ENCODE measurements at regions not wholly inside any gene's neighbourhood (a gene's known extent, or its start where the extent isn't known, plus 50 kb on each side); places are given as distances from the start of the nearest gene placed in this dataset.

DNA sequence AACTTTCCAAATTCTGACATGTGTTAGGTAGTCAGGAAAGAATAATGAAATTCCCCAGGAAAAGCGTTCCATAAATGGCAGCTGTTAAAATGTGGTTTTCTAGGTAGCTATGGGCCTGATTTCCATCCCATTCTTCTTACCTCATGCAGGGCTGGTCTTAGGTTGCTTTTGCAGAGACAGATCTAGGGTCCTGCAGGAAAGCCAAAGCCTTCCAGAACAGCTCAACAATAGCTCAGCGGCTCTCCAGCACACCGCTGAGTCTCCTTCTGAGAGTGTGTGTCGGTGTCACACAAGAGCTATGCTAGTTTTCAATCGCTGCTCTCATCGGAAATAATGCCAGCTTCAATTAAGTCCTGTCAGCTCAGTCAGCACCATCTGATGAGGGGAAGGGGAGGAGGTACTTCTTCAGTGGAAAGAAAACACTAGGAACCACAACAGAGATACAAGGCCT, 106.7 kb downstream of the TMEM30B start:
- TF ChIP-seq, protein P1, sequence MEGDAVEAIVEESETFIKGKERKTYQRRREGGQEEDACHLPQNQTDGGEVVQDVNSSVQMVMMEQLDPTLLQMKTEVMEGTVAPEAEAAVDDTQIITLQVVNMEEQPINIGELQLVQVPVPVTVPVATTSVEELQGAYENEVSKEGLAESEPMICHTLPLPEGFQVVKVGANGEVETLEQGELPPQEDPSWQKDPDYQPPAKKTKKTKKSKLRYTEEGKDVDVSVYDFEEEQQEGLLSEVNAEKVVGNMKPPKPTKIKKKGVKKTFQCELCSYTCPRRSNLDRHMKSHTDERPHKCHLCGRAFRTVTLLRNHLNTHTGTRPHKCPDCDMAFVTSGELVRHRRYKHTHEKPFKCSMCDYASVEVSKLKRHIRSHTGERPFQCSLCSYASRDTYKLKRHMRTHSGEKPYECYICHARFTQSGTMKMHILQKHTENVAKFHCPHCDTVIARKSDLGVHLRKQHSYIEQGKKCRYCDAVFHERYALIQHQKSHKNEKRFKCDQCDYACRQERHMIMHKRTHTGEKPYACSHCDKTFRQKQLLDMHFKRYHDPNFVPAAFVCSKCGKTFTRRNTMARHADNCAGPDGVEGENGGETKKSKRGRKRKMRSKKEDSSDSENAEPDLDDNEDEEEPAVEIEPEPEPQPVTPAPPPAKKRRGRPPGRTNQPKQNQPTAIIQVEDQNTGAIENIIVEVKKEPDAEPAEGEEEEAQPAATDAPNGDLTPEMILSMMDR (IDR thresholded peaks at IDR 0.05; ENCODE audit: extremely low read depth, low read depth, low read length), result no peak
- Histone ChIP-seq H3K9me3 (ENCODE audit: low read depth, low read length) (no peaks in the 10 kb centered on the region), H3K79me2 (ENCODE audit: insufficient read depth, low read length) (no peaks in the 10 kb centered on the region), H3K36me3 (ENCODE audit: insufficient read depth, low read length) (no peaks in the 10 kb centered on the region), H3K4me3 (ENCODE audit: insufficient read depth, low read length) (no peak overlapping the region), H2AFZ (ENCODE audit: low read length) (no peak overlapping the region), H4K20me1 (ENCODE audit: insufficient read depth, low read length) (no peaks in the 10 kb centered on the region), H3K27me3 (ENCODE audit: insufficient read depth, low read length) (no peaks in the 10 kb centered on the region), H3K4me1 (ENCODE audit: insufficient read depth, low read length) (peaks cover 36% of the 10 kb centered on the region), H3K27ac (ENCODE audit: low read depth, low read length) (peak overlapping the region; percentile 19), H3K4me2 (ENCODE audit: insufficient read depth, low read length) (no peak overlapping the region)
- no peak for DNase-seq (ENCODE audit: insufficient read length, low spot score, missing footprints)

DNA sequence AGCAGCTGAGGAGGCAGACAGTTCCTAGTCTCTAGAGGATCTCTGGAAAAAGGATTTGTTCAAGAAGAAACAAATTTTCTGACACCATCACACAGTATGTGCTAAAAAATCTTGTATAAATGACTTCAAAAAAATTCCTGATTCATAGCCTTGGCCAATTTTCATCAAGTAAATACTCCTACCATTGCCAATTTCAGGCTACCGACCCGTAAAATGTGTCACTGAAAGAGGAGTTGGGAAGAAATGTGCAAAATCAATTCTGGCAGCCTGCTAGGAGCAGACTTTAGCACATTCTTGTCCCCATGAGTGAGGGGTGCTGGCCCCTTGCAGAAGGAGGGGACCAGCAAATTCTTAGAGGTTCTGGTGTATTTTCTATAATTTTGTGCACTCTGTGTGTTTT, 109.4 kb downstream of the TMEM30B start:
- H3K27me3 ChIP-seq (ENCODE audit: insufficient read depth, low read length), result no peaks in the 10 kb centered on the region
- peaks cover 14% of the 10 kb centered on the region for H3K4me1 ChIP-seq (ENCODE audit: insufficient read depth, low read length)
- no peak overlapping the region for H2AFZ ChIP-seq (ENCODE audit: low read length)
- no peak overlapping the region for H3K4me3 ChIP-seq (ENCODE audit: insufficient read depth, low read length)
- no peak overlapping the region for H3K27ac ChIP-seq (ENCODE audit: low read depth, low read length)
- TF ChIP-seq, protein P1 (IDR thresholded peaks at IDR 0.05; ENCODE audit: extremely low read depth, low read depth, low read length), result no peak
- no peak overlapping the region for H3K4me2 ChIP-seq (ENCODE audit: insufficient read depth, low read length)
- no peaks in the 10 kb centered on the region for H3K79me2 ChIP-seq (ENCODE audit: insufficient read depth, low read length)
- no peaks in the 10 kb centered on the region for H4K20me1 ChIP-seq (ENCODE audit: insufficient read depth, low read length)
- H3K36me3 ChIP-seq (ENCODE audit: insufficient read depth, low read length), result no peaks in the 10 kb centered on the region
- H3K9me3 ChIP-seq (ENCODE audit: low read depth, low read length), result no peaks in the 10 kb centered on the region
- no peak for DNase-seq (ENCODE audit: insufficient read length, low spot score, missing footprints)

DNA sequence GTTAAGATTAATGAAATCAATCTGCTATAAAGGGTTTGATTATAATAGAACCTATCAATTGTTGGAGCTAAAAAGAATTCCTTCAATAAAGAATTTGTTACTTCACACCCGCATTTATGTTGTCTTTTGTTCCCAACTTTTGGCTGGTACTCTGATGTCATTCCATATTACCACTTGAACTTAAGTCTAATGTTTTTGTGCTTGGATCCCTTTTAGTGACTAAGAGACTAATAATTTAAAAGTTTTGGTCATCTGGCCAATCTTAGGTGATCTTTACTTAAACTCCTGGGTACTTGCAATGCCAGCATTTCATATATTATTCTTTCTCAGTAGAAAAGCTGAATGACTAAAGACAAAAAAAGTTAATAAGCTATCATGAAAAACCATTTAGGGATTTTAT, 113.0 kb downstream of the TMEM30B start:
- Histone ChIP-seq H3K27ac (ENCODE audit: low read depth, low read length) (no peak overlapping the region), H3K9me3 (ENCODE audit: low read depth, low read length) (peaks cover 1% of the 10 kb centered on the region), H3K79me2 (ENCODE audit: insufficient read depth, low read length) (no peaks in the 10 kb centered on the region), H4K20me1 (ENCODE audit: insufficient read depth, low read length) (no peaks in the 10 kb centered on the region), H3K36me3 (ENCODE audit: insufficient read depth, low read length) (no peaks in the 10 kb centered on the region), H3K27me3 (ENCODE audit: insufficient read depth, low read length) (no peaks in the 10 kb centered on the region), H2AFZ (ENCODE audit: low read length) (no peak overlapping the region), H3K4me2 (ENCODE audit: insufficient read depth, low read length) (no peak overlapping the region), H3K4me1 (ENCODE audit: insufficient read depth, low read length) (peaks cover 3% of the 10 kb centered on the region), H3K4me3 (ENCODE audit: insufficient read depth, low read length) (no peak overlapping the region)
- DNase-seq (ENCODE audit: insufficient read length, low spot score, missing footprints), result no peak
- TF ChIP-seq, protein P1 (IDR thresholded peaks at IDR 0.05; ENCODE audit: extremely low read depth, low read depth, low read length), result no peak

DNA sequence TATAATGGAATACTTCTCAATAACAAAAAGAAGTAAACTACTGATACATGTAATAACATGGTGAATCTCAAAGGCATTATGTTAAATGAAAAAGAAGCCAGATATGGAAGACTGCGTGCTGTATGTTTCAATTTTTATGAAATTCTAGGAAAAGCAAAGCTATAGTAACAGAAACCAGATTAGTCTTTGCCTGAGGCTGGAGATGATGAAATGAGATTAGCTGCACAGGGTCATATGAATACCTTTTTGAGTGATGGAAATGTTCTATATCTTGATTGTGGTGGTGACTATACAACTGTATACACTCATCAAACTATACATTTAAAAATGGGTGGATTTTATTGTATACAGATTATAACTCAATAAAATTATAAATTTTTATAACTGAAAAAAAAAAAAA, 113.5 kb downstream of the TMEM30B start:
- H3K4me3 ChIP-seq (ENCODE audit: insufficient read depth, low read length), result no peak overlapping the region
- H4K20me1 ChIP-seq (ENCODE audit: insufficient read depth, low read length), result no peaks in the 10 kb centered on the region
- H2AFZ ChIP-seq (ENCODE audit: low read length), result no peak overlapping the region
- no peaks in the 10 kb centered on the region for H3K79me2 ChIP-seq (ENCODE audit: insufficient read depth, low read length)
- no peaks in the 10 kb centered on the region for H3K36me3 ChIP-seq (ENCODE audit: insufficient read depth, low read length)
- TF ChIP-seq, protein P1 (IDR thresholded peaks at IDR 0.05; ENCODE audit: extremely low read depth, low read depth, low read length), result no peak
- H3K9me3 ChIP-seq (ENCODE audit: low read depth, low read length), result peaks cover 1% of the 10 kb centered on the region
- DNase-seq (ENCODE audit: insufficient read length, low spot score, missing footprints), result no peak
- peaks cover 3% of the 10 kb centered on the region for H3K4me1 ChIP-seq (ENCODE audit: insufficient read depth, low read length)
- no peaks in the 10 kb centered on the region for H3K27me3 ChIP-seq (ENCODE audit: insufficient read depth, low read length)
- H3K27ac ChIP-seq (ENCODE audit: low read depth, low read length), result no peak overlapping the region
- no peak overlapping the region for H3K4me2 ChIP-seq (ENCODE audit: insufficient read depth, low read length)
